HG03025 (cell line): ENCODE measurements at regions not wholly inside any gene's neighbourhood (a gene's known extent, or its start where the extent isn't known, plus 50 kb on each side); places are given as distances from the start of the nearest gene placed in this dataset.

Experiments used
- ATAC-seq: cut with Tn5 transposase; IDR thresholded peaks from one replicate; pipeline ENCODE4 v1.9.1; 2021; ENCODE audit warnings: mild to moderate bottlenecking, moderate library complexity; ENCODE audit not compliant: unreplicated experiment, low FRiP score

DNA sequence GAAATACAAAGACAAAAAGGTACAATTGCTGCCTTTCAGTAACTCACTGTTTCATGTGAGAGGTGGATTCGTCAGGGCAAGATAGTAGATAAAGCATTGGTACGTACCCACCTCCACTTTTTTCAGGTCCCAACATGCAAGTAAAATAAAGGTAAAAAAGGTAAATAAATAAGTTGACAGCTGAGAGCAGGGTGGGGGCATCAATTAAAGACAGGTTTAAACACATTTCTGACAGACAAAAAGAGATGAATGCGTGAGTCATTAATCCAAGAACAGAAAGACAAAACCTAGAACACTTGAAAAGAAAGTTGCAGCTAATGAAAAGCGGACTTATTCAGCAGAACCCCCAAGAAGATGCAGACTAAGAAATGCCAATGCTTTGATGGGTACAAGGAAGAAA, 979.6 kb upstream of the CDH2 start:
- no peak for ATAC-seq

- no peak for ATAC-seq
Observed at GRCh38 chr18:29154758-29155725, 978.1 kb upstream of the CDH2 start.

GRCh38 chr18:29154196-29154757, 977.3 kb upstream of the CDH2 start:
- ATAC-seq, result no peak

GRCh38 chr18:29153091-29153490, 976.2 kb upstream of the CDH2 start:
- no peak for ATAC-seq

DNA sequence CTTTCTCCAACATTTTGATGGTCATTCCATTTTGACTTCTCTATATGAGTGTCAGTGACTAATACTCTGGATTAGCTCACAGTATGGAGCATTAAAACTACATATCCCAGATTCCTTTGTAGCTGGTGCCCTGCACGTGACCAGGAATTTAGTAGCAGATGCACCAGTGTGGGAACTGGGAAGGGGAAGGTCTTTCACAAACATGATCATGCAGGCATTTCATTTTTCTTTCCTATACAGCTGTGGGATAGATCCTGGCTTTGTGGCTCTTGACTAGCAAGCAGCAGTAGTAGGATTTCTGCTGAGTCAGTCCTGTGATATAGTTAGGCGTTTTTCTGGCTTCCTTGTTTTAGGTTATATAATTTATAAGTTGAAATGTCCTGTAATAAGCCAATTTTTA, 971.0 kb upstream of the CDH2 start:
- ATAC-seq, result no peak

DNA sequence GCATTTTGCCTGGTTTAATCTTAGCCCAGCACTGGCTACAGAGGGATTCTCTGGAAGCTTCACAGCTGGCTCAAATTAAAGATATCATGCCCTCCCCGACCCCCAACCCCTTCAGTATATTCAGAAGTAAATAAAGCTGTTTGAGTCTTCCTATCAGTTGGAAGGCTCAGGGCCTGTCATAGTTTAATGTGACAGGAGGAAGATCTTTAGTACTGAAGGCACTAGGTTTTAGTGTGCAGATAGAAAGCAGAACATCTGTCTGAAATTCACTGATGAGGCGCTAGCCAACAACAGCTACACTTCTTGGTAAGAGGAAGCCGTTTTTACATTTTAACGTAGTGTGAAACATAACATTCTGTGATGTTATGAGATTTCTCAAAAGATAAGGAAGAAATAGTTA, 969.1 kb upstream of the CDH2 start:
- ATAC-seq, result no peak

DNA sequence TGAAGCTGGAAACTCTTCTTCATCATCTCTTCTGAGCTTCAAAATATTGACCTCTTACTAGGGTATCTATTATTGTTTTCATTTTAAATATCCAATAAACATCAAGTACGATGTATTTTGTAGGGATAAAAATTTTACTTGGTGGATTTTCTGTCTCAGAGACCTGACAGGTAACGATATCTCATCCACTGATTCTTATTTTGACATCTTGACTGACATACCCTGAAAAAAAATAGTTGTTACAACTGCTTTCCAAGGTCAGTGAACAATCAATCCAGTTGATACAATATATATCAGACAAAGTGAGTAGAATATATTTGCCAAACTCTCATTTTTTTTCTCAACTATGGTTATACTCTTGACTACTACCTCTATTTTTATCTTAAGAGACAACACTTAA, 963.7 kb upstream of the CDH2 start:
- no peak for ATAC-seq

DNA sequence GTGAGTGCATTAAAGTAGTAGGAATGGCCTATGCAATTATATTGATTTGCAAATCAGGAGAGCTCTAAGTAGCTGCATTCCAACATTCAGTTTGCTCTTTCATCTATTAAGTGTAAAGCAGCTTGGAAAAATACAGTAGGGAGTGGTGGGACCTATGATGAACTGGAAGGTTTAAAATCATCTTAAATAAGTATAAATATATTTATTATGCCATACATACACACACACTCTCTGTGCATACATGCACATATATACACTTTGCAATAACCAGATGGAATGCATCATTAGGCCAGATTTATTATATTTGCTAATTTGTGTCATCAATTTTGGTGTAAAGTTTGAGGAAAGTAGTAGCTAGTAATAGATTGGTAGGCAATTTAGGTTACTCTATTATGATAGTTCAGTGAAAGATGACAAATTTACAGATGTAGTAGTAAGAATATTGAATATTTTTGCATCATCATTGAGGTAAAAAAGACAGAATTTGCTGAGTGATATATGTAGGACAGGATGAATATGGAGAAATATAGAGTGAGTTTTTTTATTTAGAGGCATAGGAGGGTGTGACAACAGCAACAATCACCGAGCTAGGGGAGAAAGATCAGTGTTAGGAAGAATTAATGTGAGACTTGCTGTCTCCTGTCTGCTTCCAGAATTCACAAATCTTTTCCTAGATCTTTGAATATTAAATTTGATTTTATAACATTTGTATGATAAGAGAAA, 961.0 kb upstream of the CDH2 start:
- ATAC-seq, result no peak

GRCh38 chr18:29123706-29124530, 947.0 kb upstream of the CDH2 start:
- no peak for ATAC-seq

DNA sequence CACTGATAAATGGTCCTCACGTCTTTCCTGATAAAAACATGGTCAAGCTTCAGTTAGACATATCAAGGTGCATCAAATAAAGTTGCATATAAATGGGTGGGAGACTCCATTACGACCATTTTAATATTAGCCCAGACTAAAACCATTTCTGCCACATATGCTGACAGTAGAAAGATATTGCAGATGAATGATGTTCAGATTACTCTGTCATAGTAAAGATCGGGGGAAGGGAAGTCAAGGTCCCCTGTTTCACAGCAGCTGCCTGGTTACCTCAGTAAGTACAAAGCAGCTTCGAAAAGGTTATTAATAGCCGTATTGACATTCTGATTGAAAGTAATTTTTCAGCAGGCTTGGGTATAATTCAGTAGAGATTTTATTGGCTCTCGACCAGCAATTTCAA, 927.7 kb upstream of the CDH2 start:
- ATAC-seq, result no peak

- ATAC-seq, result no peak
Observed at GRCh38 chr18:29104227-29104626, 927.3 kb upstream of the CDH2 start.

DNA sequence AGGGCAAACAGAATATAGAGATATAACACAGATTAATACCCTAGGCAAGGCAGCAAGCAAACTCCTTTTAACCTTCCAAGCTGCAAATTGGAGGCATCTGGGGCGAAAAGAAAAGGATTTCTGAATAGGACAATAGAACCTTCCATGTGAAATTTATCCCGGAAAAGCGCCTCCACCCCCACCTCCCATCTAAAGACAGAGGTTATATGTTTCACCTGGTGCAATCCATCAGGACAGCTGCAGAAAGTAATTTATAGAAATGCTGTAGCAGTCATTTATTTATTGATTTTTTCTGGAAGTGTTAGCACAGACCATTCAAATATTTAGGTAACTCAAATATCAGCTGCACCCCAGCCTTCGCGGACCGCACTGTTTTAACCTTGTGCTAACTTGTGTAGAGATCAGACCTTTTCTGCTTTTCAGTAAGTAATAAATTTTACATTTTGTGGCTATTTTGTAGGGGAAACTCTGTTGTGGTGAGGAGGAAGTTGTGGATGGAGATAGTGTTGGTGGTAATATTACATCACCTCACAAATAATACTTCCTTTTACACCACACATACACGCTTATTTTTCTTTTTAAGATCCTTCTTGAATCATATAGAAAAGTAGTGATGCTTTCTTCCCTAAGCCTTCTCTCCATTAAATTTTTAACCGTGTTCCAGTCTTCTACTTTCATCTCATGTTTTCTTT, 919.3 kb upstream of the CDH2 start:
- ATAC-seq, result no peak

DNA sequence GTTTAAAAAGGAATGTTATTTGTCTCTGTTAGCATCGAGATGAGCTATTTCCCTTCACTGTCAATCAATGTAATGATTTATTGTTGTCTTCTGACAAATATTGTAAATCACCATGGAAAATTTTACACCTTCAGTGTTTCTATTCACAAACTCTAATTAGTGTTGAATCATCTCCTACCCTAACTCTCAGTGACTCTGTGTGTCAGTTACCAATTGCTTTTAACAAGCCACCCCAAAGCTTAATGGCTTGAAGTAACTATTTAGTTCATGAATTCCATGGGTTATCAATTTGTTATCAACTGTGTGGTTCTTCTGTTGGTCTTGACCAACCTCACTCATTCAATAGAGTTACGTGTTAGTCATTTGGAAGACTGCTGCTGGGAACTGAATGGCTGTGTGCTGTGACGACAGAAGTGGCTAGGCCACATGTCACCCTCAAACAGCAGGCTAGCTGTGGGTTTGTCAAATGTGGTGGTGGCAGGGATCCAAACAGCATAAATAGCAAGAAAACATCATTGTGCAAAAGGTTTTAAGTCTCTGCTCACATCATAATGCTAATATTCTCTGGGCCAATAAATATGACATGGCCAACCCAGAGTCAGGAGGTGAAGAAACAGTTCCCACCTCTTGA, 910.8 kb upstream of the CDH2 start:
- no peak for ATAC-seq

- no peak for ATAC-seq
Observed at GRCh38 chr18:29084120-29084519, 907.2 kb upstream of the CDH2 start.

DNA sequence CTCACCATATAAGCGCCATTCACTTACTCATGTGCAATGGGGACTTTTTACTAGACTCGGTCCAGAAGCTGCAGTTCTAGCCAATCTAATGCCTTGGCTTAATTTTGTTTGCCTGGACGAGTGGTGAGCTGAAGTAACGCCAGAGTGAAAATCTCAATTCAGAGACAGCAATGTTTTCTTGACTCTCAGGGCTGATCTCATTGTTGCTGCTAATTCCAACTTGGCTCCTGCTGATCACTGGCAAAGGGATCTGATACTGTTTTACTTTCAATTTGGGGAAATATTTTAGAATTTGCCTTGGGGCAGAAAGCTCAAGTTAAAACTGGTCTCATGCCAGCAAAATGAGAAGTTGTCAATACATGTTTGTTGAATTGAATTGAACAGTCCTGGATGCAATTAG, 906.6 kb upstream of the CDH2 start:
- no peak for ATAC-seq

GRCh38 chr18:29080946-29081345, 904.0 kb upstream of the CDH2 start:
- no peak for ATAC-seq

DNA sequence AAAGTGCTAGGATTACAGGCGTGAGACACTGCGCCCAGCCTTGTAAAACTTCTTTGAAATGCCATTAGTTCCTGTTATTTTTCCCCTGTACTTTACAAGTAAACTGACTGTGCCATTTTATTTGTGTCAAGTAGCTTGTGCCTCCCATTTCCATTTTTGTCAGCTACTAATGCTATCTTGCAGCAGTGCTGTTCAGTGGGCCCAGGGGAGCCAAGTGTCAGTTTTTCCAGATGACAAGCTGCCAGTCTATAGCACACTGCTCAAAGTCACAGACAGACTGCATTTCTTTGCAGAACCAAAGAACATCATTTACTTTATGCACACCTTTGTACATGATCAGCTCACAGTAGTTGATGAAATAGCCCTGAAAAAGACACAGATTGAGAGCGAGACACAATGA, 901.3 kb upstream of the CDH2 start:
- no peak for ATAC-seq

- no peak for ATAC-seq
Observed at GRCh38 chr18:29077344-29077743, 900.4 kb upstream of the CDH2 start.

DNA sequence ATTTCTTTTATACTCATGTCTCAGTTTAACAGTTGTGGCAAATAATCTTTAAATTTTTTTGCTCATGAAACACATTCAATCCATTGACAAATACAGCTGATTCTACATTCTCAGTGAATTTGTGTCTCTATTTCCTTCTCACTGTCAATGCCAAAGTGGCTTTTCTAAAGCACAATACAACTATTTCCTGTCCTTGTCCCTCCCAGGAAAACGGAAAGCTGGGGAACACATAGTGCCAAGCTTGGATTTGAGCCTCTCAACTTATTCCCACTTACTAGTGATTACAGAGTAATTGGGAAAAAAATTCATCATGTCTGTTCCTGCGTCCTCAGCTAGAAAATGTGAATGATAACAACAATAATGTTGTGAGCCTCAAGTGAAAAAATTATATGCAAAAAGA, 899.7 kb upstream of the CDH2 start:
- ATAC-seq, result no peak

GRCh38 chr18:29074147-29074546, 897.2 kb upstream of the CDH2 start:
- no peak for ATAC-seq
